ENCODE measurements at regions not wholly inside any gene's neighbourhood (a gene's known extent, or its start where the extent isn't known, plus 50 kb on each side); places are given as distances from the start of the nearest gene placed in this dataset.

GRCh38 chr21:23534850-23535249 is 2072.4 kb downstream of the MRPL39 start:
- Histone ChIP-seq H3K36me3 (ENCODE audit: insufficient read depth in 1 of 2, low read depth in 1 of 2) (no peaks in the 10 kb centered on the region), H3K27ac (no peak overlapping the region), H3K27me3 (ENCODE audit: insufficient read depth in 3 of 3, low read length in 2 of 3) (no peaks in the 10 kb centered on the region), H3K4me1 (no peaks in the 10 kb centered on the region), H3K9me3 (no peaks in the 10 kb centered on the region), H3K4me3 (no peak overlapping the region)
- TF ChIP-seq, protein P1, sequence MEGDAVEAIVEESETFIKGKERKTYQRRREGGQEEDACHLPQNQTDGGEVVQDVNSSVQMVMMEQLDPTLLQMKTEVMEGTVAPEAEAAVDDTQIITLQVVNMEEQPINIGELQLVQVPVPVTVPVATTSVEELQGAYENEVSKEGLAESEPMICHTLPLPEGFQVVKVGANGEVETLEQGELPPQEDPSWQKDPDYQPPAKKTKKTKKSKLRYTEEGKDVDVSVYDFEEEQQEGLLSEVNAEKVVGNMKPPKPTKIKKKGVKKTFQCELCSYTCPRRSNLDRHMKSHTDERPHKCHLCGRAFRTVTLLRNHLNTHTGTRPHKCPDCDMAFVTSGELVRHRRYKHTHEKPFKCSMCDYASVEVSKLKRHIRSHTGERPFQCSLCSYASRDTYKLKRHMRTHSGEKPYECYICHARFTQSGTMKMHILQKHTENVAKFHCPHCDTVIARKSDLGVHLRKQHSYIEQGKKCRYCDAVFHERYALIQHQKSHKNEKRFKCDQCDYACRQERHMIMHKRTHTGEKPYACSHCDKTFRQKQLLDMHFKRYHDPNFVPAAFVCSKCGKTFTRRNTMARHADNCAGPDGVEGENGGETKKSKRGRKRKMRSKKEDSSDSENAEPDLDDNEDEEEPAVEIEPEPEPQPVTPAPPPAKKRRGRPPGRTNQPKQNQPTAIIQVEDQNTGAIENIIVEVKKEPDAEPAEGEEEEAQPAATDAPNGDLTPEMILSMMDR (IDR thresholded peaks at IDR 0.05), result no peak
- DNase-seq (no peak), ATAC-seq (no peak)
- intact Hi-C loops (cut with DNase I), result no loop called here
- WGBS, 3 donors, result 22 to 30% (median 27%) methylated on average over 1 of the region's 1 CpG

DNA sequence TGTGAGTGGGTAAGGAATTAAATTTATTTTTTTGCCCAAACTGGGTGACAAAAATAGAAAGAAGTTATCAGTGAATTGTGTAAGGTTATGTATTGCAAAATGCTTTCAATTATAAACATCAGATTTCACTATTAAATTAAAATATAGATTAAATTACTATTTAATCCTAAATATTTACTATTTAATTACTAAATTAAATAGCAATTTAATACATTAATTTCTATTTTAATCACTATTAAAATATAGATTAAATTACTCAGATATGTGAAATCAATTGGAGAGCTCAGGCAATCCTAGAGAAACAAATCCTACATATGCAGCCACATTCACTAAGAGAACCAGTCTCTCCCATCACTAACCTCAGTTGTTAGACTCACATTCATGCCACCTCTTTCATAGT is 2075.8 kb downstream of the MRPL39 start:
- Histone ChIP-seq H3K36me3 (ENCODE audit: insufficient read depth in 1 of 2, low read depth in 1 of 2) (no peaks in the 10 kb centered on the region), H3K27ac (no peak overlapping the region), H3K4me1 (no peaks in the 10 kb centered on the region), H3K4me3 (no peak overlapping the region), H3K9me3 (no peaks in the 10 kb centered on the region), H3K27me3 (ENCODE audit: insufficient read depth in 3 of 3, low read length in 2 of 3) (no peaks in the 10 kb centered on the region)
- TF ChIP-seq, protein P1 (IDR thresholded peaks at IDR 0.05), result no peak
- ATAC-seq, result no peak
- no peak for DNase-seq
- intact Hi-C loops (cut with DNase I), result no loop called here

DNA sequence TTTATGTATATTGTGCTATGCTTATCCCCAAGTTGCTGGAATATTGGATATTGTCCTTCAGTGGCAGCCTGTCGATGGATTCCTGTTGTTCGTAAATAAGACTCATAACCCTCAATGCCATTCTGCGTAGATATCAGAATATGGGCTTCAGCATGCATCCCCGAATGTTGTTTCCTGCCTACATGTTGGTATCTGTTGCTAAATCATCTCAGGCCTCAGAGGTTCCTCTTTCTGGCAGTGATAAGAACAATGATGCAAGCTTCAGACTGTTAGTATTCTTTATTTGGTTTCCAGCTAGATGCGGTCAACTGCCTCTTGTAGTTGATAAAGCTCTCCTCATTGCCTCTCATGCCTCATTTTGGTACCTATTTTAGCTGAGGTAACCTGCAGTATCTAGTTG is 2082.6 kb downstream of the MRPL39 start:
- Histone ChIP-seq H3K27me3 (ENCODE audit: insufficient read depth in 3 of 3, low read length in 2 of 3) (no peaks in the 10 kb centered on the region), H3K4me3 (no peak overlapping the region), H3K36me3 (ENCODE audit: insufficient read depth in 1 of 2, low read depth in 1 of 2) (no peaks in the 10 kb centered on the region), H3K4me1 (no peaks in the 10 kb centered on the region), H3K9me3 (no peaks in the 10 kb centered on the region), H3K27ac (no peak overlapping the region)
- intact Hi-C loops (cut with DNase I), result no loop called here
- DNase-seq, result no peak
- ATAC-seq, result no peak
- TF ChIP-seq, protein P1 (IDR thresholded peaks at IDR 0.05), result no peak
- 89 to 94% (median 92%) methylated on average over 5 of the region's 5 CpGs for WGBS, 3 donors

- H3K4me3 ChIP-seq, result no peak overlapping the region
- H3K36me3 ChIP-seq (ENCODE audit: insufficient read depth in 1 of 2, low read depth in 1 of 2), result no peaks in the 10 kb centered on the region
- H3K9me3 ChIP-seq, result no peaks in the 10 kb centered on the region
- no peak for DNase-seq
- no peaks in the 10 kb centered on the region for H3K27me3 ChIP-seq (ENCODE audit: insufficient read depth in 3 of 3, low read length in 2 of 3)
- no peak for ATAC-seq
- H3K4me1 ChIP-seq, result no peaks in the 10 kb centered on the region
- TF ChIP-seq, protein P1 (IDR thresholded peaks at IDR 0.05), result no peak
- no peak overlapping the region for H3K27ac ChIP-seq
- intact Hi-C loops (cut with DNase I), result no loop called here
- 25 to 61% (median 59%) methylated on average over 1 of the region's 1 CpG for WGBS, 3 donors
Observed at GRCh38 chr21:23522751-23523150, 2084.5 kb downstream of the MRPL39 start.

DNA sequence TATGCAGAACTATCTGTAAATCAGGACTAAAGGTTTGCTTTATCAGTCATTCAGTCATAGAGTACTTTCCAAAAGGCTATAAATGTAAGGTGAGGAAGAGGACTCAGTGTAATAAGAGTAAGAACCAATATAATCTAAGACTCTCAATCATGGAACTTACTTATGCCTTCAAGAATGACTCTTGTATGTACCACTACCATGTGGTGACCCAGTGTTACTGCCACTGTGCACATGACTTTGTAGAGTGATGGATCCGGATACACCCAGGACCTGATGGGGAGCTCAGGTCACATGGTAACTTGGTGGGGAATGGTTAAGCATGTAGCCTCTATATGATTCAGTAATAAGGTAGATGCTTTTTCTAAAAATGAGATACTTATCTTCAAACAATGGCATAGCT is 2099.8 kb downstream of the MRPL39 start:
- 86 to 100% (median 96%) methylated on average over 1 of the region's 1 CpG for WGBS, 3 donors
- intact Hi-C loops (cut with DNase I), result no loop called here
- Histone ChIP-seq H3K4me1 (no peaks in the 10 kb centered on the region), H3K27me3 (ENCODE audit: insufficient read depth in 3 of 3, low read length in 2 of 3) (no peaks in the 10 kb centered on the region), H3K27ac (no peak overlapping the region), H3K36me3 (ENCODE audit: insufficient read depth in 1 of 2, low read depth in 1 of 2) (no peaks in the 10 kb centered on the region), H3K4me3 (no peak overlapping the region), H3K9me3 (no peaks in the 10 kb centered on the region)
- no peak for ATAC-seq
- no peak for DNase-seq
- TF ChIP-seq, protein P1 (IDR thresholded peaks at IDR 0.05), result no peak

Data from psoas muscle (tissue), 7 donors.